ENCODE measurements at regions not wholly inside any gene's neighbourhood (a gene's known extent, or its start where the extent isn't known, plus 50 kb on each side); places are given as distances from the start of the nearest gene placed in this dataset.

- in situ Hi-C loops (cut with MboI; ENCODE audit: low sequenced_read_pairs, unreplicated experiment) = no loop called here
Observed at GRCh38 chr10:94108200-94108599, 114.5 kb downstream of the PLCE1 start.

GRCh38 chr10:94111367-94111766, 117.6 kb downstream of the PLCE1 start:
- no peak for TF ChIP-seq CTCF (IDR thresholded peaks at IDR 0.05; ENCODE audit: borderline replicate concordance, control extremely low read depth, extremely low read depth, insufficient read depth, missing control alignments)
- no peak for DNase-seq (ENCODE audit: low spot score)
- in situ Hi-C loops (cut with MboI; ENCODE audit: low sequenced_read_pairs, unreplicated experiment) = no loop called here

More at GRCh38 chr10:94108200-94108599, 114.5 kb downstream of the PLCE1 start:
- no peak for DNase-seq (ENCODE audit: low spot score)
- no peak for TF ChIP-seq CTCF (IDR thresholded peaks at IDR 0.05; ENCODE audit: borderline replicate concordance, control extremely low read depth, extremely low read depth, insufficient read depth, missing control alignments)

GRCh38 chr10:94112321-94112720, 118.6 kb downstream of the PLCE1 start:
- TF ChIP-seq CTCF (IDR thresholded peaks at IDR 0.05; ENCODE audit: borderline replicate concordance, control extremely low read depth, extremely low read depth, insufficient read depth, missing control alignments) = no peak
- no peak for DNase-seq (ENCODE audit: low spot score)
- in situ Hi-C loops (cut with MboI; ENCODE audit: low sequenced_read_pairs, unreplicated experiment) = no loop called here

GRCh38 chr10:94115725-94116124, 122.0 kb downstream of the PLCE1 start:
- no peak for TF ChIP-seq CTCF (IDR thresholded peaks at IDR 0.05; ENCODE audit: borderline replicate concordance, control extremely low read depth, extremely low read depth, insufficient read depth, missing control alignments)
- in situ Hi-C loops (cut with MboI; ENCODE audit: low sequenced_read_pairs, unreplicated experiment) = no loop called here
- no peak for DNase-seq (ENCODE audit: low spot score)

GRCh38 chr10:94116848-94117247, 123.1 kb downstream of the PLCE1 start:
- in situ Hi-C loops (cut with MboI; ENCODE audit: low sequenced_read_pairs, unreplicated experiment) = no loop called here
- TF ChIP-seq CTCF (IDR thresholded peaks at IDR 0.05; ENCODE audit: borderline replicate concordance, control extremely low read depth, extremely low read depth, insufficient read depth, missing control alignments) = no peak
- no peak for DNase-seq (ENCODE audit: low spot score)

- in situ Hi-C loops (cut with MboI; ENCODE audit: low sequenced_read_pairs, unreplicated experiment) = no loop called here
- TF ChIP-seq CTCF (IDR thresholded peaks at IDR 0.05; ENCODE audit: borderline replicate concordance, control extremely low read depth, extremely low read depth, insufficient read depth, missing control alignments) = no peak
- no peak for DNase-seq (ENCODE audit: low spot score)
Observed at GRCh38 chr10:94122211-94122610, 128.5 kb downstream of the PLCE1 start.

All from GM13976 (cell line).